Thyroid gland (tissue), 4 donors: ENCODE measurements at regions not wholly inside any gene's neighbourhood (a gene's known extent, or its start where the extent isn't known, plus 50 kb on each side); places are given as distances from the start of the nearest gene placed in this dataset.

Experiments used
- POLR2A ChIP-seq, 2 donors: fragments of 450-650 bp; IDR thresholded peaks; one replicate each; pipeline ENCODE4 v1.6.1; 2017; ENCODE audit warnings: antibody characterized with exemption in 2 of 2, mild to moderate bottlenecking in 2 of 2, moderate library complexity in 1 of 2
- TF ChIP-seq, protein P1 (sequence below), 6 experiments: fragments of 200-600 bp in 3 of 6; fragments of 450-650 bp in 3 of 6; sonication (generic) in 3 of 6; IDR thresholded peaks; one replicate each; pipeline ENCODE4 v1.5.1; 2016 to 2019; ENCODE audit warnings: antibody characterized with exemption in 6 of 6, mild to moderate bottlenecking in 2 of 6, inconsistent platforms in 1 of 6, moderate library complexity in 1 of 6

DNA sequence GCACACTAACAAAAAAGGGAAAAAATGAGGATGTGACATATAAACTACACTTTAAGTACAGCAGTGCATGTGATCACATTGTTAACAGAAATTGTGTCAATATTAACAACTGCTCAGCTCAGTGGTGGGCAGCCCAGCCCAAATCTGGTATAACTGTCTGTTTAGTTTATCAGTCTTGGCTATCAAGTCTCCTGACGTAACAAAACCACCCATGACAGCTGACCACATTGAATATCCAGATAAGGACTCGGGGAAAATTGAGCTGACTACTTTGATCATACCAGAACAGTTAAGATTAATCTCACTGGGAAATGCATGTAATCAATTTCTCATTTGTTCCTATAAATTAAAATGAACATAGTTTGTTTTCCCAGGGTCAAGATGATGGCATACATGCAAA is 396.6 kb downstream of the SNAPC1 start:
- TF ChIP-seq, protein P1, sequence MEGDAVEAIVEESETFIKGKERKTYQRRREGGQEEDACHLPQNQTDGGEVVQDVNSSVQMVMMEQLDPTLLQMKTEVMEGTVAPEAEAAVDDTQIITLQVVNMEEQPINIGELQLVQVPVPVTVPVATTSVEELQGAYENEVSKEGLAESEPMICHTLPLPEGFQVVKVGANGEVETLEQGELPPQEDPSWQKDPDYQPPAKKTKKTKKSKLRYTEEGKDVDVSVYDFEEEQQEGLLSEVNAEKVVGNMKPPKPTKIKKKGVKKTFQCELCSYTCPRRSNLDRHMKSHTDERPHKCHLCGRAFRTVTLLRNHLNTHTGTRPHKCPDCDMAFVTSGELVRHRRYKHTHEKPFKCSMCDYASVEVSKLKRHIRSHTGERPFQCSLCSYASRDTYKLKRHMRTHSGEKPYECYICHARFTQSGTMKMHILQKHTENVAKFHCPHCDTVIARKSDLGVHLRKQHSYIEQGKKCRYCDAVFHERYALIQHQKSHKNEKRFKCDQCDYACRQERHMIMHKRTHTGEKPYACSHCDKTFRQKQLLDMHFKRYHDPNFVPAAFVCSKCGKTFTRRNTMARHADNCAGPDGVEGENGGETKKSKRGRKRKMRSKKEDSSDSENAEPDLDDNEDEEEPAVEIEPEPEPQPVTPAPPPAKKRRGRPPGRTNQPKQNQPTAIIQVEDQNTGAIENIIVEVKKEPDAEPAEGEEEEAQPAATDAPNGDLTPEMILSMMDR (IDR thresholded peaks at IDR 0.05), result no peak
- TF ChIP-seq POLR2A (IDR thresholded peaks at IDR 0.05), result no peak
